ENCODE measurements at regions not wholly inside any gene's neighbourhood (a gene's known extent, or its start where the extent isn't known, plus 50 kb on each side); places are given as distances from the start of the nearest gene placed in this dataset.

DNA sequence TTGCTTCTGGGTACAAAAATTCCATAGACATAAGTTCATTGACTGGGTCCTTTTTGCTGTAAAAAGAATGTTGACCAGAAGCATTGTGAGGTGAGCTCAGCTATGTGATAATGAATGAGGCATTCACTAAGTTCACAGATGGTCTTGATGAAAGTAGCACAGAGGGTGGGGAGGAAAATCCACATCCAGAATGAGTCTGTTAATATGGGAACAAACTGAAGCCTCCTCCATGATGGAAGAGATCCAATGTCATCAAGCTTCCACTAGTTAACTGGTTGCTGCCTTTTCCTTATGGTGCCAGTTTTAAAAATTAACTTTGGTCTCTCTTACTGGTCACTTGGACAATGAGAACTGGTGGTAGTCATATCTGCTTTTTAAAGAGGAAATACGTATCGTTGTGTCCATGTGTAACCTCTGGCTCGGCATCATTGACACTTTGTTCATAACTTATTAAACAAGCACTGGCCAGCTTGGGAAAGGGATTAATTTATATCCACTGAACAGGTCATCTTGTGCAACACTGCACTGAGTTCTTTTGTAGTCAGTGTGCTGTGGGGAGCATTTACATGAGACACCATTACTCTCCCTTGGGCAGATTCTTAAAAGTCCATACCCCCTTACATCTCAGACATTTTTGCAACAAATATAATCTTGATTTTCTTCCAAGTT, 88.6 kb downstream of the ADAMTS1 start:
- Histone ChIP-seq H3K4me1 (ENCODE audit: insufficient read depth, insufficient read length) (no peaks in the 10 kb centered on the region), H3K27me3 (ENCODE audit: insufficient read depth, insufficient read length) (no peaks in the 10 kb centered on the region), H3K36me3 (ENCODE audit: insufficient read depth, insufficient read length, low read length) (no peaks in the 10 kb centered on the region), H3K9ac (ENCODE audit: insufficient read length, low read depth) (no peak overlapping the region), H3K9me3 (ENCODE audit: insufficient read depth, low read length) (no peaks in the 10 kb centered on the region), H3K4me3 (ENCODE audit: insufficient read length, low read depth) (no peak overlapping the region)
- TF ChIP-seq ZNF274 (IDR thresholded peaks at IDR 0.05; ENCODE audit: low read depth, low read length): no peak
- no peak for TF ChIP-seq YY1 (IDR thresholded peaks at IDR 0.05; ENCODE audit: insufficient read depth, insufficient read length)
- no peak for TF ChIP-seq SUZ12 (IDR thresholded peaks at IDR 0.05; ENCODE audit: extremely low read depth, insufficient read depth, insufficient read length)
- no peak for DNase-seq (ENCODE audit: low read depth, low spot score)

DNA sequence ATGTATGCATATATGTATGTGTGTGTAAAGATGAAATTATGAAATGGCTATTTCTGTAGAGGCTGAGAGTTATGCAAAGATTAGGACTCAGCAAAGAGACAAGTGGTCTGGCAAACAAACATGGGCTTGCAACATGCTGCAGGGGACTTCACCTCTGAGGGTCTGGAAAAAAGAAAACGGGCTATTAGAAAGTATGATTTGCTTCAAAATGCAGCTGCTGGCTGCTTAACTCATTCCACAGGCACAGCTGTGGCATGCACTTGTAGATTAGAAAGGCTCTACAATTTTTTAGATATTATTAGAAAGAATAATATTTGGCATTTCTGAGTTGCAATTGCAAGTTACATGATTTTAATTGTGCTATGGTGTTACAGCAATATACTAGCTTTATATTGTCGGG, 90.4 kb downstream of the ADAMTS1 start:
- no peak for DNase-seq (ENCODE audit: low read depth, low spot score)
- Histone ChIP-seq H3K4me3 (ENCODE audit: insufficient read length, low read depth) (no peak overlapping the region), H3K36me3 (ENCODE audit: insufficient read depth, insufficient read length, low read length) (no peaks in the 10 kb centered on the region), H3K9me3 (ENCODE audit: insufficient read depth, low read length) (no peaks in the 10 kb centered on the region), H3K4me1 (ENCODE audit: insufficient read depth, insufficient read length) (no peaks in the 10 kb centered on the region), H3K27me3 (ENCODE audit: insufficient read depth, insufficient read length) (no peaks in the 10 kb centered on the region), H3K9ac (ENCODE audit: insufficient read length, low read depth) (no peak overlapping the region)
- TF ChIP-seq YY1 (IDR thresholded peaks at IDR 0.05; ENCODE audit: insufficient read depth, insufficient read length) (no peak), ZNF274 (IDR thresholded peaks at IDR 0.05; ENCODE audit: low read depth, low read length) (no peak), SUZ12 (IDR thresholded peaks at IDR 0.05; ENCODE audit: extremely low read depth, insufficient read depth, insufficient read length) (no peak)

DNA sequence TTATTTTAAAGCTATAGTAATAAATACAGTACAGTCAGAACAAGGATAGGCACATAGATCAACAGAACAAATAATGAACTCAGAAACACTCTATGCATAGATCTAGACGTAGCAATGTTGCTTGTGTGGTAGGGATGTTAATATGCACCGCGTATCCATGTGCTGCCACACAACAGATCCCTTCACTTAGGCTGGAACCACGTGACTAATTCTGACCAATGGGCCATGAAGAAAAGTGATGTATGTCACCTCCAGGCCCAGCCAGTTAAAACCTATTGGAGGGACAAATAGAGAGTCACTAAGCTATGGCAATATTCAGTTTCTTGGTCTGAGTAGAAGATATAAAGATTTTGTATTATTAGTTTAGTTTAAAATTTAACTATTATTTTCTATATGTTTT, 91.4 kb downstream of the ADAMTS1 start:
- Histone ChIP-seq H3K4me3 (ENCODE audit: insufficient read length, low read depth) (no peak overlapping the region), H3K27me3 (ENCODE audit: insufficient read depth, insufficient read length) (no peaks in the 10 kb centered on the region), H3K9ac (ENCODE audit: insufficient read length, low read depth) (no peak overlapping the region), H3K36me3 (ENCODE audit: insufficient read depth, insufficient read length, low read length) (no peaks in the 10 kb centered on the region), H3K9me3 (ENCODE audit: insufficient read depth, low read length) (no peaks in the 10 kb centered on the region), H3K4me1 (ENCODE audit: insufficient read depth, insufficient read length) (no peaks in the 10 kb centered on the region)
- no peak for DNase-seq (ENCODE audit: low read depth, low spot score)
- TF ChIP-seq SUZ12 (IDR thresholded peaks at IDR 0.05; ENCODE audit: extremely low read depth, insufficient read depth, insufficient read length) (no peak), ZNF274 (IDR thresholded peaks at IDR 0.05; ENCODE audit: low read depth, low read length) (no peak), YY1 (IDR thresholded peaks at IDR 0.05; ENCODE audit: insufficient read depth, insufficient read length) (no peak)

DNA sequence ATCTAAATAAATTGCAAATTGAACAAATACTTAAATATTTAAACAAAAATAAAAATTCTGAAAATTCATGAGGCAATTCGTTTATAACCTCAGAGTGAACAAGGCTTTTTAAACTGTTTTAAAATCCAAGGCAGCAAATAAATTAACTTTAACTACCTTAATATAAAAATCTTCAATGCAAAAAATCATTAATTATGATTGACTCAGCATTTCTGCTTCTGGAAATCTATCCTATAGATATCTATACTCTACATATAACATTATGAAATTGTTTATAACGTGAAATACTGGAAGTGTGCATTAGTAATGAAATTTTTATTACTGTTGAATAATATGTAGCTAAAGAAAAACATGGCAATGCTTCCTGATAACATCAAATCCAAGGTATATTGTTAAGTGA, 92.4 kb downstream of the ADAMTS1 start:
- H3K4me3 ChIP-seq (ENCODE audit: insufficient read length, low read depth): no peak overlapping the region
- no peaks in the 10 kb centered on the region for H3K27me3 ChIP-seq (ENCODE audit: insufficient read depth, insufficient read length)
- H3K9me3 ChIP-seq (ENCODE audit: insufficient read depth, low read length): no peaks in the 10 kb centered on the region
- no peaks in the 10 kb centered on the region for H3K36me3 ChIP-seq (ENCODE audit: insufficient read depth, insufficient read length, low read length)
- no peak overlapping the region for H3K9ac ChIP-seq (ENCODE audit: insufficient read length, low read depth)
- no peaks in the 10 kb centered on the region for H3K4me1 ChIP-seq (ENCODE audit: insufficient read depth, insufficient read length)
- TF ChIP-seq YY1 (IDR thresholded peaks at IDR 0.05; ENCODE audit: insufficient read depth, insufficient read length) (no peak), SUZ12 (IDR thresholded peaks at IDR 0.05; ENCODE audit: extremely low read depth, insufficient read depth, insufficient read length) (no peak), ZNF274 (IDR thresholded peaks at IDR 0.05; ENCODE audit: low read depth, low read length) (no peak)
- no peak for DNase-seq (ENCODE audit: low read depth, low spot score)

DNA sequence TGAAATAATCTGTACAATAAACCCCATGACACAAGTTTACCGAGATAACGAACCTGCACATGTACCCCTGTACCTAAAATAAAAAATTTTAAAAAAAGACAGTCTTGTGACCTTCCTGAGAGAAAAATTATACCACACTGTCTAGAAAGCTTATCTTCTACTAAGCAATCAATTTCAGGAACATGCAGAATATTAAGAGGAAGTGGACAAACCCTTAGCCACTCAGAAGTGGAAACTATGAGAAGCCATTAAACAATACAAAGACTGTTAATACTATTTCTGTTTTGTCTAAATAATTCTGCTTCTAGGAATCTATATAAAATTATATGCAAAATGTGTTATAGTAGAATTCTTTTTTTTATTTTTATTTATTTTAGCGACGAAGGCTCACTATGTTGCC, 93.9 kb downstream of the ADAMTS1 start:
- TF ChIP-seq ZNF274 (IDR thresholded peaks at IDR 0.05; ENCODE audit: low read depth, low read length) (no peak), YY1 (IDR thresholded peaks at IDR 0.05; ENCODE audit: insufficient read depth, insufficient read length) (no peak), SUZ12 (IDR thresholded peaks at IDR 0.05; ENCODE audit: extremely low read depth, insufficient read depth, insufficient read length) (no peak)
- no peaks in the 10 kb centered on the region for H3K9me3 ChIP-seq (ENCODE audit: insufficient read depth, low read length)
- H3K4me3 ChIP-seq (ENCODE audit: insufficient read length, low read depth): no peak overlapping the region
- DNase-seq (ENCODE audit: low read depth, low spot score): no peak
- no peaks in the 10 kb centered on the region for H3K27me3 ChIP-seq (ENCODE audit: insufficient read depth, insufficient read length)
- no peaks in the 10 kb centered on the region for H3K36me3 ChIP-seq (ENCODE audit: insufficient read depth, insufficient read length, low read length)
- H3K9ac ChIP-seq (ENCODE audit: insufficient read length, low read depth): no peak overlapping the region
- H3K4me1 ChIP-seq (ENCODE audit: insufficient read depth, insufficient read length): no peaks in the 10 kb centered on the region

DNA sequence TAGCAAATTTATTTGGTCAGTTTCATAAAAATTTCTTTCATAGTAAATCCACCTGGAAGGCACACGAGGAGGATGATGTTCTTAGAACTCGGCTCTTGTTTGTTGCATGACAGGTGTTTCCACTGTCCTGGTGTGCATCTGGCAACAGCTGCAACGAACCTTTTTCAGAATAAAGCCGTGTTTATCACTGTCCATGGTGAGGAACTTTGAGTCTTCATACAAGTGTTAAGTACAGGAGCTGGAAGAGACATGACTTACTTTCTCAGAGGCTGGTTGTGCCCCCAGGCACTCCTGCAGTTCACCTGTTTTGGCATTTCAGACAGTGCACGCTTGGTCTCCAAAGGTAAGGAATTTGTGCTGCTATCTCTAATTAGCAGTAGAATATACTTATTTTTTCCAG, 97.1 kb downstream of the ADAMTS1 start:
- Histone ChIP-seq H3K36me3 (ENCODE audit: insufficient read depth, insufficient read length, low read length) (no peaks in the 10 kb centered on the region), H3K9me3 (ENCODE audit: insufficient read depth, low read length) (no peaks in the 10 kb centered on the region), H3K9ac (ENCODE audit: insufficient read length, low read depth) (no peak overlapping the region), H3K27me3 (ENCODE audit: insufficient read depth, insufficient read length) (no peaks in the 10 kb centered on the region), H3K4me3 (ENCODE audit: insufficient read length, low read depth) (no peak overlapping the region), H3K4me1 (ENCODE audit: insufficient read depth, insufficient read length) (no peaks in the 10 kb centered on the region)
- no peak for TF ChIP-seq YY1 (IDR thresholded peaks at IDR 0.05; ENCODE audit: insufficient read depth, insufficient read length)
- no peak for TF ChIP-seq ZNF274 (IDR thresholded peaks at IDR 0.05; ENCODE audit: low read depth, low read length)
- no peak for TF ChIP-seq SUZ12 (IDR thresholded peaks at IDR 0.05; ENCODE audit: extremely low read depth, insufficient read depth, insufficient read length)
- DNase-seq (ENCODE audit: low read depth, low spot score): no peak

DNA sequence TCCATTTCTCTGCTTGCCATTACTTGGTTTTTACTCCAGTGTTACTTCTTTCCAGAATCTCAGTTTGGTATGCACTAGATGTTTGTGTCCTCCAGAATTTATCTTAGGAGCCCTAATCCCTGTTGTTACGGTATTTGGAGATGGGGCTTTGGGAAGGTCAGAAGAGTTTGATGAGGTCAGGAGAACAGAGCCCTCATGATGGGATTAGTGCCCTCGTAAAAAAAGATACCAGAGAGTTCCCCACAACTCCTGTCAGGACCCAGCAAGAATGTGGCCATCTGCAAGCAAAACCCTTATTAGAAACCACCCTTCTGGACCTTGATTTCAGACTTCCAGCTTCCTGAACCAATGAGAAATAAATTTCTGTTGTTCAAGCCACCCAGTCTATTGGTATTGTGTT, 98.0 kb downstream of the ADAMTS1 start:
- no peak for DNase-seq (ENCODE audit: low read depth, low spot score)
- H3K9ac ChIP-seq (ENCODE audit: insufficient read length, low read depth): no peak overlapping the region
- no peaks in the 10 kb centered on the region for H3K4me1 ChIP-seq (ENCODE audit: insufficient read depth, insufficient read length)
- H3K4me3 ChIP-seq (ENCODE audit: insufficient read length, low read depth): no peak overlapping the region
- no peaks in the 10 kb centered on the region for H3K36me3 ChIP-seq (ENCODE audit: insufficient read depth, insufficient read length, low read length)
- no peak for TF ChIP-seq YY1 (IDR thresholded peaks at IDR 0.05; ENCODE audit: insufficient read depth, insufficient read length)
- TF ChIP-seq SUZ12 (IDR thresholded peaks at IDR 0.05; ENCODE audit: extremely low read depth, insufficient read depth, insufficient read length): no peak
- TF ChIP-seq ZNF274 (IDR thresholded peaks at IDR 0.05; ENCODE audit: low read depth, low read length): no peak
- no peaks in the 10 kb centered on the region for H3K27me3 ChIP-seq (ENCODE audit: insufficient read depth, insufficient read length)
- H3K9me3 ChIP-seq (ENCODE audit: insufficient read depth, low read length): no peaks in the 10 kb centered on the region

All from NT2/D1 (cell line).